ENCODE measurements at regions not wholly inside any gene's neighbourhood (a gene's known extent, or its start where the extent isn't known, plus 50 kb on each side); places are given as distances from the start of the nearest gene placed in this dataset.

- DNase-seq, result no peak
Observed at GRCh38 chr2:145302451-145302850, 782.5 kb upstream of the ZEB2 start.

- no peak for DNase-seq
Observed at GRCh38 chr2:145299368-145299767, 779.4 kb upstream of the ZEB2 start.

GRCh38 chr2:145292166-145292565 is 772.2 kb upstream of the ZEB2 start:
- no peak for DNase-seq

GRCh38 chr2:145290986-145291385 is 771.1 kb upstream of the ZEB2 start:
- no peak for DNase-seq

GRCh38 chr2:145289946-145290345 is 770.0 kb upstream of the ZEB2 start:
- no peak for DNase-seq

- DNase-seq, result no peak
Observed at GRCh38 chr2:145288650-145289496, 769.0 kb upstream of the ZEB2 start.

- DNase-seq, result no peak
Observed at GRCh38 chr2:145287736-145288135, 767.8 kb upstream of the ZEB2 start.

GRCh38 chr2:145286716-145287275 is 766.9 kb upstream of the ZEB2 start:
- no peak for DNase-seq

GRCh38 chr2:145284551-145284950 is 764.6 kb upstream of the ZEB2 start:
- DNase-seq, result no peak

- DNase-seq, result no peak
Observed at GRCh38 chr2:145283131-145283530, 763.2 kb upstream of the ZEB2 start.

GRCh38 chr2:145277922-145278321 is 758.0 kb upstream of the ZEB2 start:
- DNase-seq, result no peak

- DNase-seq, result no peak
Observed at GRCh38 chr2:145273840-145274239, 753.9 kb upstream of the ZEB2 start.

- no peak for DNase-seq
Observed at GRCh38 chr2:145268931-145269330, 749.0 kb upstream of the ZEB2 start.

GRCh38 chr2:145267451-145267850 is 747.5 kb upstream of the ZEB2 start:
- DNase-seq, result no peak

- DNase-seq, result no peak
Observed at GRCh38 chr2:145265244-145265643, 745.3 kb upstream of the ZEB2 start.

- no peak for DNase-seq
Observed at GRCh38 chr2:145260674-145261073, 740.8 kb upstream of the ZEB2 start.

- no peak for DNase-seq
Observed at GRCh38 chr2:145260081-145260480, 740.2 kb upstream of the ZEB2 start.

- no peak for DNase-seq
Observed at GRCh38 chr2:145258903-145259579, 739.1 kb upstream of the ZEB2 start.

- DNase-seq, result no peak
Observed at GRCh38 chr2:145257931-145258330, 738.0 kb upstream of the ZEB2 start.

GRCh38 chr2:145256551-145256950 is 736.6 kb upstream of the ZEB2 start:
- no peak for DNase-seq

- DNase-seq, result no peak
Observed at GRCh38 chr2:145254291-145254690, 734.4 kb upstream of the ZEB2 start.

GRCh38 chr2:145253492-145253891 is 733.6 kb upstream of the ZEB2 start:
- DNase-seq, result no peak

GRCh38 chr2:145245268-145245870 is 725.5 kb upstream of the ZEB2 start:
- no peak for DNase-seq

GRCh38 chr2:145235312-145235711 is 715.4 kb upstream of the ZEB2 start:
- DNase-seq, result no peak

Measured in activated gamma-delta T cell treated with Interleukin-2 at 50 U/mL for 16 hours (primary cell).